K562 (cell line): ENCODE measurements at regions not wholly inside any gene's neighbourhood (a gene's known extent, or its start where the extent isn't known, plus 50 kb on each side); places are given as distances from the start of the nearest gene placed in this dataset.

Source experiments
- ATAC-seq: fragments of 200-7000 bp; cut with Tn5 transposase; 3 replicates; pipeline ENCODE4 v1.9.1; 2020; ENCODE audit warnings: moderate library complexity
- BruUV-seq: library from RNA; stranded (reverse); fragments of 400-500 nt; replicated peaks from 2 replicates; lab custom pipeline; 2021; lab: Mats Ljungman, UMichigan
- CTCF ChIA-PET: fragments of 300-600 bp; formaldehyde crosslinking; extraction: SDS; loops from one replicate; lab custom pipeline; 2021; ENCODE audit warnings: low intra/inter-chr PET ratio; lab: Yijun Ruan, JAX
- POLR2A ChIA-PET: fragments of 300-600, 350-650 bp; sonication (Branson Sonifier 250); formaldehyde crosslinking; extraction: SDS; loops from one replicate; lab custom pipeline; 2021; ENCODE audit warnings: antibody characterized with exemption, inconsistent platforms; lab: Yijun Ruan, JAX
- DNase-seq, 4 experiments: peaks; one replicate each; pipeline versions ENCODE4 v3.0.0 to v3.0.0-alpha.2; 2011 to 2018; ENCODE audit warnings: low spot score in 3 of 4, mixed read lengths in 3 of 4; ENCODE audit errors: extremely low read depth in 1 of 4
- FAIRE-seq: peaks from 2 replicates; lab custom pipeline; 2011; peaks lifted over from hg19 to GRCh38; lab: Jason Lieb, UNC
- H2AFZ ChIP-seq: 2 replicates; pipeline ENCODE4 v1.6.0; 2011; ENCODE audit warnings: low read depth, low read length, control low read depth, inconsistent platforms
- H3K27ac ChIP-seq: fragments of 200-600 bp; 3 replicates; pipeline ENCODE4 v1.8.0; 2011; ENCODE audit warnings: low read depth, mild to moderate bottlenecking, control low read depth, inconsistent platforms, low read length, moderate library complexity, mixed read lengths; ENCODE audit errors: extremely low read depth
- H3K27me3 ChIP-seq, 2 experiments: fragments of 300-600 bp in 1 of 2; 2 replicates in 1 of 2; 3 replicates in 1 of 2; pipeline versions ENCODE4 v1.6.0 to v1.8.0; 2011; ENCODE audit warnings: inconsistent platforms in 2 of 2, low read length in 2 of 2, mild to moderate bottlenecking in 1 of 2, mixed read lengths in 1 of 2, moderate library complexity in 1 of 2; ENCODE audit not compliant: control insufficient read depth in 2 of 2, insufficient read depth in 2 of 2
- H3K36me3 ChIP-seq: fragments of 300-600 bp; 3 replicates; pipeline ENCODE4 v1.8.0; 2011; ENCODE audit warnings: mild to moderate bottlenecking, low read length, inconsistent platforms; ENCODE audit not compliant: control insufficient read depth, insufficient read depth
- H3K4me1 ChIP-seq, 2 experiments: fragments of 200-600 bp in 1 of 2; replicated peaks in 1 of 2; 2 replicates in 1 of 2; 3 replicates in 1 of 2; pipeline versions ENCODE4 v1.5.1 to v1.8.0; 2011; ENCODE audit warnings: inconsistent platforms in 2 of 2, low read length in 2 of 2, mild to moderate bottlenecking in 1 of 2, mixed read lengths in 1 of 2, moderate library complexity in 1 of 2; ENCODE audit not compliant: control insufficient read depth in 2 of 2, insufficient read depth in 2 of 2
- H3K4me2 ChIP-seq: 2 replicates; pipeline ENCODE4 v1.6.1; 2011; ENCODE audit warnings: low read length, control low read depth, inconsistent platforms, mixed read lengths; ENCODE audit not compliant: insufficient read depth
- H3K4me3 ChIP-seq: fragments of 200-600 bp; sonication (generic), shearing (Covaris generic); 2 replicates; pipeline ENCODE4 v1.5.1; 2016; ENCODE audit warnings: control low read depth, inconsistent platforms
- H3K79me2 ChIP-seq: fragments of 200-600 bp; 3 replicates; pipeline ENCODE4 v1.8.0; 2011; ENCODE audit warnings: low read length, inconsistent platforms; ENCODE audit not compliant: control insufficient read depth, insufficient read depth
- H3K9ac ChIP-seq, 2 experiments: 2 replicates each; pipeline versions ENCODE4 v1.6.0 to v1.6.1; 2011; ENCODE audit warnings: low read depth in 2 of 2, low read length in 2 of 2, control low read depth in 1 of 2, inconsistent platforms in 1 of 2, mild to moderate bottlenecking in 1 of 2, mixed read lengths in 1 of 2; ENCODE audit not compliant: insufficient read depth in 1 of 2
- H3K9me1 ChIP-seq: one replicate; pipeline ENCODE4 v1.6.0; 2011; ENCODE audit warnings: inconsistent platforms, mild to moderate bottlenecking, low read length, moderate library complexity; ENCODE audit not compliant: control insufficient read depth, insufficient read depth
- H3K9me3 ChIP-seq: replicated peaks from 2 replicates; pipeline ENCODE4 v1.5.1; 2011; ENCODE audit warnings: low read depth, low read length, inconsistent platforms; ENCODE audit not compliant: control insufficient read depth, insufficient read depth
- H4K20me1 ChIP-seq: replicated peaks from 2 replicates; pipeline ENCODE4 v1.6.1; 2011; ENCODE audit warnings: low read length, inconsistent platforms, mixed read lengths; ENCODE audit not compliant: control insufficient read depth, insufficient read depth
- BACH1 ChIP-seq: fragments of 200-800 bp; sonication (Bioruptor generic); IDR thresholded peaks from 2 replicates; pipeline ENCODE4 v1.6.1; 2016; ENCODE audit warnings: missing genetic modification characterization, missing compliant biosample characterization
- BRF1 ChIP-seq: IDR thresholded peaks from 3 replicates; pipeline ENCODE4 v1.6.1; 2011; ENCODE audit warnings: borderline replicate concordance, mild to moderate bottlenecking; ENCODE audit not compliant: insufficient read length; ENCODE audit errors: extremely low read depth
- DIDO1 ChIP-seq: fragments of 450-650 bp; IDR thresholded peaks from 2 replicates; pipeline ENCODE4 v1.6.1; 2016; ENCODE audit warnings: low read depth, missing biosample characterization, missing genetic modification characterization
- KAT2B ChIP-seq: IDR thresholded peaks from one replicate; pipeline ENCODE4 v1.6.1; 2012; ENCODE audit warnings: low read depth, mild to moderate bottlenecking, control low read depth, inconsistent platforms, low read length, moderate library complexity
- STAT5A ChIP-seq: IDR thresholded peaks from 2 replicates; pipeline ENCODE4 v1.6.1; 2012; ENCODE audit warnings: low read length, inconsistent platforms, borderline replicate concordance
- ZNF408 ChIP-seq: fragments of 250-450 bp; sonication (Bioruptor Pico); IDR thresholded peaks from 2 replicates; pipeline ENCODE4 v1.4.0; 2020; ENCODE audit warnings: low read depth, mild to moderate bottlenecking, moderate library complexity
- ZNF79 ChIP-seq: fragments of 250-450 bp; sonication (Bioruptor Pico); IDR thresholded peaks from 2 replicates; pipeline ENCODE4 v1.4.0; 2020; ENCODE audit warnings: low read depth, mild to moderate bottlenecking, moderate library complexity
- WGBS: fragments of 100-300 bp; shearing (Covaris generic); methylation state at CpG from one replicate; pipeline ENCODE4 v1.1.6; 2016; ENCODE audit warnings: low coverage, mixed read lengths; ENCODE audit not compliant: insufficient coverage; ENCODE audit errors: missing lambda C conversion rate; 5-methylcytosine and 5-hydroxymethylcytosine counted together
- in situ Hi-C: fragments of 300-500 bp; cut with MboI; formaldehyde crosslinking; loops from 4 replicates; pipeline ENCODE4 v1.15.0; 2018; ENCODE audit warnings: inconsistent platforms, mixed read lengths
- intact Hi-C: fragments of 100-400 bp; cut with micrococcal nuclease; formaldehyde crosslinking; loops from 2 replicates; pipeline ENCODE4 v1.14.2; 2022
- TF ChIP-seq, protein P1 (sequence below): fragments of 200-800 bp; sonication (Bioruptor generic); IDR thresholded peaks from 2 replicates; pipeline ENCODE4 v1.6.1; 2017; ENCODE audit warnings: missing genetic modification characterization, missing compliant biosample characterization
- TF ChIP-seq, protein P2 (sequence below): fragments of 150-350 bp; conservative IDR thresholded peaks from 2 replicates; pipeline ENCODE4 v1.6.1; 2014; ENCODE audit warnings: low read length

GRCh38 chr1:115475252-115475651 lies 137.2 kb upstream of the NGF start:
- ChIA-PET POLR2A (no interaction called here), CTCF (no interaction called here)
- in situ Hi-C loops (no loop called here), intact Hi-C loops (no loop called here)
- H3K27ac ChIP-seq, result no peak overlapping the region
- H3K27me3 ChIP-seq, result peaks cover 0 to 5% of the 10 kb centered on the region in 2 experiments; a peak in 1 of 5 replicates
- H3K36me3 ChIP-seq, result no peaks in the 10 kb centered on the region
- FAIRE-seq (no peak), ATAC-seq (no peak)
- no peaks in the 10 kb centered on the region for H3K4me1 ChIP-seq
- H3K9me1 ChIP-seq, result no peaks in the 10 kb centered on the region
- H4K20me1 ChIP-seq, result no peaks in the 10 kb centered on the region
- H3K4me3 ChIP-seq, result no peak overlapping the region
- H3K79me2 ChIP-seq, result no peaks in the 10 kb centered on the region
- BruUV-seq, result no TSS peak
- WGBS, result 0% methylated on average over 2 of the region's 2 CpGs
- no peak overlapping the region for H2AFZ ChIP-seq
- no peaks in the 10 kb centered on the region for H3K9me3 ChIP-seq
- H3K4me2 ChIP-seq, result no peak overlapping the region
- TF ChIP-seq, protein P1, sequence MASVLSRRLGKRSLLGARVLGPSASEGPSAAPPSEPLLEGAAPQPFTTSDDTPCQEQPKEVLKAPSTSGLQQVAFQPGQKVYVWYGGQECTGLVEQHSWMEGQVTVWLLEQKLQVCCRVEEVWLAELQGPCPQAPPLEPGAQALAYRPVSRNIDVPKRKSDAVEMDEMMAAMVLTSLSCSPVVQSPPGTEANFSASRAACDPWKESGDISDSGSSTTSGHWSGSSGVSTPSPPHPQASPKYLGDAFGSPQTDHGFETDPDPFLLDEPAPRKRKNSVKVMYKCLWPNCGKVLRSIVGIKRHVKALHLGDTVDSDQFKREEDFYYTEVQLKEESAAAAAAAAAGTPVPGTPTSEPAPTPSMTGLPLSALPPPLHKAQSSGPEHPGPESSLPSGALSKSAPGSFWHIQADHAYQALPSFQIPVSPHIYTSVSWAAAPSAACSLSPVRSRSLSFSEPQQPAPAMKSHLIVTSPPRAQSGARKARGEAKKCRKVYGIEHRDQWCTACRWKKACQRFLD, result no peak
- no peak for TF ChIP-seq BRF1
- TF ChIP-seq, all 486 proteins: peak for 0
- H3K9ac ChIP-seq, result no peak overlapping the region
- DNase-seq, result no peak

DNA sequence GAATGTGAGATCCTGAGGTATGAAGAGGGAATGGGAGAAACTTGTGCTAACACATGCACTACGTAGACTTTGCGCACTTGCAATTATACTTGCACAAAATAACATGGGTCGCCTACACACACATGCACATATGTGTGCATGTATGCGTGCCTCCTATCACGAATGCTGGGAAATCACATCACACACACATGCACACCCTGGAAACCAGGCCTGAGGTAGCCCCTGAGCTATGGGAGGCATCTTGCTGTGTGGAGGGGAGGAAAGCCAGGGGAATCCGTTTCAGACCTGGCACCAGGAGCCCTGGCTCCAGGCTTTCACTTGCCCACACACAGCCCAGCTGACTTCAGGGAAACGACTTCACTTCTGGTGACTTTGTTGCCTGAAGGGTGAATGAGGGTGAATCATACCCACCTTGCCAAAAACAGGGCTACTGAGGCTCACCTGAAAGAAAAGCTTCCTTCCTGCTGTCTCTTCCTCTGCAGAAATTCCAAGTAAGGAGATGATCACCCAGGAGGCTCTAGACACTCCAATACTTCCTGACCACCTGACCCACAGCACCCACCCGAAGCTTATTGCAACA lies 136.0 kb upstream of the NGF start:
- BruUV-seq, result no TSS peak
- intact Hi-C loops, result no loop called here
- TF ChIP-seq BACH1 (tag), result no peak
- TF ChIP-seq ZNF79 (CRISPR knock-in tag), result no peak
- TF ChIP-seq KAT2B, result no peak
- no peak for TF ChIP-seq ZNF408 (CRISPR knock-in tag)
- TF ChIP-seq, protein P2, sequence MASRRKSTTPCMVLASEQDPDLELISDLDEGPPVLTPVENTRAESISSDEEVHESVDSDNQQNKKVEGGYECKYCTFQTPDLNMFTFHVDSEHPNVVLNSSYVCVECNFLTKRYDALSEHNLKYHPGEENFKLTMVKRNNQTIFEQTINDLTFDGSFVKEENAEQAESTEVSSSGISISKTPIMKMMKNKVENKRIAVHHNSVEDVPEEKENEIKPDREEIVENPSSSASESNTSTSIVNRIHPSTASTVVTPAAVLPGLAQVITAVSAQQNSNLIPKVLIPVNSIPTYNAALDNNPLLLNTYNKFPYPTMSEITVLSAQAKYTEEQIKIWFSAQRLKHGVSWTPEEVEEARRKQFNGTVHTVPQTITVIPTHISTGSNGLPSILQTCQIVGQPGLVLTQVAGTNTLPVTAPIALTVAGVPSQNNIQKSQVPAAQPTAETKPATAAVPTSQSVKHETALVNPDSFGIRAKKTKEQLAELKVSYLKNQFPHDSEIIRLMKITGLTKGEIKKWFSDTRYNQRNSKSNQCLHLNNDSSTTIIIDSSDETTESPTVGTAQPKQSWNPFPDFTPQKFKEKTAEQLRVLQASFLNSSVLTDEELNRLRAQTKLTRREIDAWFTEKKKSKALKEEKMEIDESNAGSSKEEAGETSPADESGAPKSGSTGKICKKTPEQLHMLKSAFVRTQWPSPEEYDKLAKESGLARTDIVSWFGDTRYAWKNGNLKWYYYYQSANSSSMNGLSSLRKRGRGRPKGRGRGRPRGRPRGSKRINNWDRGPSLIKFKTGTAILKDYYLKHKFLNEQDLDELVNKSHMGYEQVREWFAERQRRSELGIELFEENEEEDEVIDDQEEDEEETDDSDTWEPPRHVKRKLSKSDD, result no peak
- no peak for TF ChIP-seq DIDO1 (tag)
- TF ChIP-seq STAT5A, result no peak

More for the DNA sequence above, 136.0 kb upstream of the NGF start:
- Histone ChIP-seq H3K79me2 (no peaks in the 10 kb centered on the region), H3K4me1 (no peaks in the 10 kb centered on the region), H3K27me3 (no peaks in the 10 kb centered on the region; a peak in 1 of 5 replicates), H4K20me1 (no peaks in the 10 kb centered on the region), H3K4me3 (no peak overlapping the region), H3K9me1 (no peaks in the 10 kb centered on the region), H3K9ac (no peak overlapping the region), H3K27ac (no peak overlapping the region), H3K36me3 (no peaks in the 10 kb centered on the region), H2AFZ (no peak overlapping the region), H3K9me3 (no peaks in the 10 kb centered on the region), H3K4me2 (no peak overlapping the region)
- FAIRE-seq (no peak), DNase-seq (no peak), ATAC-seq (no peak)
- 1% methylated on average over 8 of the region's 8 CpGs for WGBS
- in situ Hi-C loops, result no loop called here
- CTCF ChIA-PET, result no interaction called here
- POLR2A ChIA-PET, result interaction anchor here (1.1 kb wide), 1 partner anchor 15 kb away, joined by 3 read pairs; no protein-coding TSS in a partner anchor
